PC-3 (cell line): ENCODE measurements at regions not wholly inside any gene's neighbourhood (a gene's known extent, or its start where the extent isn't known, plus 50 kb on each side); places are given as distances from the start of the nearest gene placed in this dataset.

Experiments
- CTCF ChIP-seq: fragments of 300-600 bp; sonication (generic); conservative IDR thresholded peaks from 2 replicates; pipeline ENCODE4 v1.5.1; 2017; ENCODE audit warnings: antibody characterized with exemption, low read depth, mild to moderate bottlenecking, low read length
- EZH2 ChIP-seq: fragments of 300-600 bp; sonication (generic); IDR thresholded peaks from one replicate; pipeline ENCODE4 v1.6.1; 2017; ENCODE audit warnings: antibody characterized with exemption, mild to moderate bottlenecking, low read length; ENCODE audit not compliant: unreplicated experiment

- TF ChIP-seq CTCF (no peak), EZH2 (no peak)
Measured at GRCh38 chr3:6120786-6121185, 740.1 kb upstream of the GRM7 start.
